Lung (tissue), 11 donors: ENCODE measurements at regions not wholly inside any gene's neighbourhood (a gene's known extent, or its start where the extent isn't known, plus 50 kb on each side); places are given as distances from the start of the nearest gene placed in this dataset.

ENCODE experiments used
- ATAC-seq: fragments of 200-7000 bp; cut with Tn5 transposase; one replicate; pipeline ENCODE4 v1.9.1; 2020; ENCODE audit warnings: moderate number of reproducible peaks; ENCODE audit not compliant: insufficient read depth, low FRiP score
- DNase-seq, 3 donors: peaks; one replicate each; pipeline ENCODE4 v3.0.0-alpha.2; 2013 to 2017
- H3K27ac ChIP-seq, 2 donors: one replicate each; pipeline ENCODE4 v1.5.1; 2013; ENCODE audit warnings: mild to moderate bottlenecking in 2 of 2, moderate library complexity in 2 of 2, control low read depth in 1 of 2, inconsistent platforms in 1 of 2, low read depth in 1 of 2, low read length in 1 of 2
- H3K27me3 ChIP-seq, 3 donors: one replicate each; pipeline ENCODE4 v1.5.1; 2013; ENCODE audit warnings: low read length in 2 of 3; ENCODE audit not compliant: control insufficient read depth in 3 of 3, insufficient read depth in 3 of 3
- H3K36me3 ChIP-seq, 4 donors: one replicate each; pipeline ENCODE4 v1.5.1; 2013; ENCODE audit warnings: low read length in 4 of 4, mild to moderate bottlenecking in 1 of 4, moderate library complexity in 1 of 4; ENCODE audit not compliant: control insufficient read depth in 4 of 4, insufficient read depth in 4 of 4
- H3K4me1 ChIP-seq, 5 donors: one replicate each; pipeline ENCODE4 v1.5.1; 2013; ENCODE audit warnings: low read length in 5 of 5, mild to moderate bottlenecking in 2 of 5, moderate library complexity in 1 of 5; ENCODE audit not compliant: control insufficient read depth in 5 of 5, insufficient read depth in 5 of 5
- H3K4me3 ChIP-seq: one replicate; pipeline ENCODE4 v1.5.1; 2013; ENCODE audit warnings: mild to moderate bottlenecking, control low read depth, moderate library complexity
- H3K9ac ChIP-seq, 2 donors: one replicate each; pipeline ENCODE4 v1.5.1; 2013; ENCODE audit warnings: low read length in 2 of 2, control low read depth in 1 of 2; ENCODE audit not compliant: insufficient read depth in 1 of 2
- H3K9me3 ChIP-seq, 4 donors: one replicate each; pipeline ENCODE4 v1.5.1; 2013; ENCODE audit warnings: low read length in 3 of 4, mild to moderate bottlenecking in 1 of 4, moderate library complexity in 1 of 4; ENCODE audit not compliant: control insufficient read depth in 4 of 4, insufficient read depth in 3 of 4
- CTCF ChIP-seq: IDR thresholded peaks from 2 replicates; pipeline ENCODE4 v1.5.1; 2012; ENCODE audit warnings: mild to moderate bottlenecking; ENCODE audit errors: control extremely low read depth, extremely low read depth
- WGBS, 2 donors: extraction: QIAGEN DNeasy Blood & Tissue Kit; methylation state at CpG; one replicate each; pipeline ENCODE4 v1.1.7; 2013; 5-methylcytosine and 5-hydroxymethylcytosine counted together
- donor health status: control.
- donor health status: control.
- donor health status: Bipolar disorder and iron deficiency.
- donor health status: healthy.
- donor health status: DM: yes; HTN: yes; CAD: no.

DNA sequence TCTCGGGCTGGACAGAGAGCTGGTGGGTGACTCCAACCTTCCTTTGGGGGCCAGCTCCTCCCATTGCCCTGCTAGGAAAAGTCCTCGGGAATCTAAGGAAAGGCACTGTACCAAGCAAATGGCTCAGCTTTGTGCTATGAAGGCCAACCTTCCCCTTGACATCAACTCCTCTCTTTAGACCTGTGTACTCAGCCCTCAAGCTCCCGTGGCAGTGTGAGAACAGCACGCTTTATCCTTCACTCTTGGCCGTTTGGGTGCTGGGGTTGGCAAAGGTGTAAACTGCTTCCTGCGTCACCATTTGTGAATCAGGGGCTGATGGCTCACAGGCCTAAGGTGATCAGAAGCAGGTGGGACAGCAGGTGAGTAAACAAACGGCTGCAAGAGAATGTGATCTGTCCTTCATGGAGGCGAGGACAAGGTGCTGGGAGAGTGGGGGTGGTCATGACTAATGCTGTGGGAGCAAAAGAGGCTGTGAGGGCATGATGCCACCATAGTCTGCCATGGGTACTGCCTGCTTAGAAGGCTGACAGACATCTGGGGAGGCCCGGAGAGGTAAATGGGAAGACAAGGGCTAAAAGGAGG is 165.2 kb upstream of the TPM1 start:
- H3K36me3 ChIP-seq, result no peaks in the 10 kb centered on the region
- H3K4me3 ChIP-seq, result no peak overlapping the region
- DNase-seq, result no peak
- no peak overlapping the region for H3K9ac ChIP-seq
- TF ChIP-seq CTCF, result no peak
- no peaks in the 10 kb centered on the region for H3K9me3 ChIP-seq
- no peak for ATAC-seq
- WGBS, 2 donors, result 93 to 96% methylated on average over 9 of the region's 9 CpGs
- no peak overlapping the region for H3K27ac ChIP-seq
- H3K27me3 ChIP-seq, result no peaks in the 10 kb centered on the region
- peaks cover 0 to 5% (median 0%) of the 10 kb centered on the region in 5 donors for H3K4me1 ChIP-seq

DNA sequence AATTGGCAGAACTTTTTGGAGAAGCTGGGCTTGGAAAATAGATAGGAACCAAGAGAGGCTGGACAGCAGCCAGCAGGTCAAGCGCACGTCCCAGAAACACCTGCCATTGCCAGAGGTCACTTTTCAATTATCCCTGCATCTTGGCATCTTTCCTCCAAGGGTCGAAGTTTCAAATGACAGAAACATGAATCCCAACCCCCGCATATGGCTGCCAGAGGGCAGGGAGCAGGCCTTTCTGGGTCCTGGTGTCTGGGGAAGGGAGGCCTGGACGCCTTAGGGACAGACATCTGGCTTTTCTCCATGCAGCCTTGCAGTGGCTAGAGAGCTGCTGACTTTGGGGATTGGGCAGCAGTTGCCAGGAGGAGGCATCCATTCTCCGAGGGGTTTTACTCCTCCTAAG is 164.5 kb upstream of the TPM1 start:
- Histone ChIP-seq H3K4me3 (no peak overlapping the region), H3K27me3 (no peaks in the 10 kb centered on the region), H3K27ac (no peak overlapping the region), H3K9ac (no peak overlapping the region), H3K36me3 (no peaks in the 10 kb centered on the region), H3K4me1 (peaks cover 0 to 5% (median 0%) of the 10 kb centered on the region in 5 donors), H3K9me3 (no peaks in the 10 kb centered on the region)
- 83 to 91% methylated on average over 6 of the region's 6 CpGs for WGBS, 2 donors
- DNase-seq (no peak), ATAC-seq (no peak)
- no peak for TF ChIP-seq CTCF

- peak in 1 of 3 donors; percentile 19 for DNase-seq
- Histone ChIP-seq H3K4me3 (no peak overlapping the region), H3K9ac (no peak overlapping the region), H3K4me1 (peaks cover 0 to 5% (median 0%) of the 10 kb centered on the region in 5 donors), H3K27me3 (no peaks in the 10 kb centered on the region), H3K36me3 (no peaks in the 10 kb centered on the region), H3K27ac (no peak overlapping the region), H3K9me3 (no peaks in the 10 kb centered on the region)
- ATAC-seq, result no peak
- WGBS, 2 donors, result 37 to 38% methylated on average over 8 of the region's 8 CpGs
- TF ChIP-seq CTCF, result no peak
Observed at GRCh38 chr15:62879770-62880169, 162.8 kb upstream of the TPM1 start.

- Histone ChIP-seq H3K4me3 (no peak overlapping the region), H3K9ac (no peak overlapping the region), H3K36me3 (no peaks in the 10 kb centered on the region), H3K4me1 (peaks cover 0 to 5% (median 0%) of the 10 kb centered on the region in 5 donors), H3K27ac (no peak overlapping the region), H3K9me3 (no peaks in the 10 kb centered on the region), H3K27me3 (no peaks in the 10 kb centered on the region)
- DNase-seq, result peak in 2 of 3 donors; percentile 17 to 53
- TF ChIP-seq CTCF, result no peak
- 20 to 33% methylated on average over 2 of the region's 2 CpGs for WGBS, 2 donors
- no peak for ATAC-seq
Observed at GRCh38 chr15:62880278-62880677, 162.3 kb upstream of the TPM1 start.
